HEK293 (cell line): ENCODE measurements at regions not wholly inside any gene's neighbourhood (a gene's known extent, or its start where the extent isn't known, plus 50 kb on each side); places are given as distances from the start of the nearest gene placed in this dataset.

Experiments used
- MEIS1 ChIP-seq: sonication (generic); formaldehyde crosslinking; IDR thresholded peaks from 2 replicates; pipeline ENCODE4 v1.8.1; 2022; ENCODE audit warnings: missing genetic modification reagents, mild to moderate bottlenecking, borderline replicate concordance
- ZBTB17 ChIP-seq: fragments of 450-650 bp; formaldehyde crosslinking; IDR thresholded peaks from 2 replicates; pipeline ENCODE4 v1.5.1; 2016; ENCODE audit warnings: missing biosample characterization, missing genetic modification characterization
- ZNF184 ChIP-seq: fragments of 450-650 bp; IDR thresholded peaks from 2 replicates; pipeline ENCODE4 v1.5.1; 2018; ENCODE audit warnings: missing biosample characterization, mild to moderate bottlenecking, missing genetic modification characterization
- ZNF202 ChIP-seq: fragments of 450-650 bp; formaldehyde crosslinking; IDR thresholded peaks from 2 replicates; pipeline ENCODE4 v1.5.1; 2016; ENCODE audit warnings: missing biosample characterization, missing genetic modification characterization, borderline replicate concordance
- ZNF23 ChIP-seq: fragments of 450-650 bp; formaldehyde crosslinking; IDR thresholded peaks from 2 replicates; pipeline ENCODE4 v1.5.1; 2016; ENCODE audit warnings: missing biosample characterization, missing genetic modification characterization, borderline replicate concordance
- ZNF24 ChIP-seq: fragments of 450-650 bp; formaldehyde crosslinking; IDR thresholded peaks from 2 replicates; pipeline ENCODE4 v1.5.1; 2016; ENCODE audit warnings: missing biosample characterization, missing genetic modification characterization
- ZNF350 ChIP-seq: fragments of 450-650 bp; formaldehyde crosslinking; IDR thresholded peaks from 2 replicates; pipeline ENCODE4 v1.5.0; 2017; ENCODE audit warnings: missing biosample characterization, mild to moderate bottlenecking, missing genetic modification characterization
- ZNF514 ChIP-seq: fragments of 450-650 bp; formaldehyde crosslinking; IDR thresholded peaks from 2 replicates; pipeline ENCODE4 v1.5.1; 2016; ENCODE audit warnings: missing biosample characterization, missing genetic modification characterization
- TF ChIP-seq, protein P1 (sequence below): fragments of 450-650 bp; formaldehyde crosslinking; IDR thresholded peaks from 2 replicates; pipeline ENCODE4 v1.5.1; 2016; ENCODE audit warnings: missing biosample characterization, missing genetic modification characterization

- TF ChIP-seq MEIS1 (CRISPR knock-in tag) (no peak), ZNF202 (tag by site-specific recombination) (no peak), ZNF184 (tag by site-specific recombination) (no peak), ZNF23 (tag by site-specific recombination) (no peak), ZNF350 (tag by site-specific recombination) (no peak), ZBTB17 (tag by site-specific recombination) (no peak), ZNF24 (tag by site-specific recombination) (no peak), ZNF514 (tag by site-specific recombination) (no peak)
- TF ChIP-seq, protein P1, sequence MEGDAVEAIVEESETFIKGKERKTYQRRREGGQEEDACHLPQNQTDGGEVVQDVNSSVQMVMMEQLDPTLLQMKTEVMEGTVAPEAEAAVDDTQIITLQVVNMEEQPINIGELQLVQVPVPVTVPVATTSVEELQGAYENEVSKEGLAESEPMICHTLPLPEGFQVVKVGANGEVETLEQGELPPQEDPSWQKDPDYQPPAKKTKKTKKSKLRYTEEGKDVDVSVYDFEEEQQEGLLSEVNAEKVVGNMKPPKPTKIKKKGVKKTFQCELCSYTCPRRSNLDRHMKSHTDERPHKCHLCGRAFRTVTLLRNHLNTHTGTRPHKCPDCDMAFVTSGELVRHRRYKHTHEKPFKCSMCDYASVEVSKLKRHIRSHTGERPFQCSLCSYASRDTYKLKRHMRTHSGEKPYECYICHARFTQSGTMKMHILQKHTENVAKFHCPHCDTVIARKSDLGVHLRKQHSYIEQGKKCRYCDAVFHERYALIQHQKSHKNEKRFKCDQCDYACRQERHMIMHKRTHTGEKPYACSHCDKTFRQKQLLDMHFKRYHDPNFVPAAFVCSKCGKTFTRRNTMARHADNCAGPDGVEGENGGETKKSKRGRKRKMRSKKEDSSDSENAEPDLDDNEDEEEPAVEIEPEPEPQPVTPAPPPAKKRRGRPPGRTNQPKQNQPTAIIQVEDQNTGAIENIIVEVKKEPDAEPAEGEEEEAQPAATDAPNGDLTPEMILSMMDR (tag by site-specific recombination), result no peak
These were observed 253.9 kb upstream of the FZD8 start for GRCh38 chr10:35896001-35896400.
